Activated CD4-positive, alpha-beta T cell treated with anti-CD3 and anti-CD28 coated beads, Interleukin-2, amount 10 ng/mL, durations not matched to agents 24 days and 14 days (primary cell): ENCODE measurements at regions not wholly inside any gene's neighbourhood (a gene's known extent, or its start where the extent isn't known, plus 50 kb on each side); places are given as distances from the start of the nearest gene placed in this dataset.
"Not testable (repeated sequence)": the region's sequence is repeated elsewhere in the genome, so short reads cannot be mapped to it uniquely, and the experiment has no call there.

ENCODE experiments used
- DNase-seq: peaks from one replicate; pipeline ENCODE4 v3.0.0; 2022
- H3K27ac Mint-ChIP-seq: one replicate; pipeline ENCODE4 v1.8.0; 2022; ENCODE audit warnings: mild to moderate bottlenecking, mixed read lengths
- H3K27me3 Mint-ChIP-seq: one replicate; pipeline ENCODE4 v1.8.0; 2022; ENCODE audit warnings: mixed read lengths
- H3K36me3 Mint-ChIP-seq: one replicate; pipeline ENCODE4 v1.8.0; 2022; ENCODE audit warnings: low read depth, mild to moderate bottlenecking, mixed read lengths
- H3K4me1 Mint-ChIP-seq: one replicate; pipeline ENCODE4 v1.8.0; 2021; ENCODE audit warnings: mixed read lengths
- H3K4me3 Mint-ChIP-seq: one replicate; pipeline ENCODE4 v1.8.0; 2022; ENCODE audit warnings: mild to moderate bottlenecking, moderate library complexity, mixed read lengths
- H3K9me3 Mint-ChIP-seq: one replicate; pipeline ENCODE4 v1.8.0; 2021; ENCODE audit warnings: mixed read lengths
- intact Hi-C: fragments of 100-400 bp; cut with micrococcal nuclease; formaldehyde crosslinking; loops from one replicate; pipeline ENCODE4 v1.15.1; 2023

DNA sequence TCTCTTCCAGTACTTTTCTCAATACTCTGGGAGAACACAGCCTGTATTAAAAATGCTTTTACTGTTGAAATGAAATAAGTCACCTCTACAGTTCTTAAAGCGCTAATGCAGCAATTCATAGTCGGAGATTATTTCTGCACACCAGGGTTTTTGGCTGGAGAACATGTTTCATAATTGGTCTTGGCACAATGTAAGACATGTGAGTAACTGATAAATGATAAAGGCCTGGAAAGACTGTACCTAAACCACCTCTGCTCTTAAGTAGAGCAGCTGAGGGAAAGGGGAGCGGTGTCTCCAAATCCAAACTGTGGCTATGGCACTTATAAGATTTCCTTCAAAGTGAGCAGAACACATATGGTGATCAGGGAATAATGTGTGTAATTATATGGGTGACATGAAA, 390.3 kb upstream of the MBL2 start:
- no peaks in the 10 kb centered on the region for H3K9me3 Mint-ChIP-seq
- no peaks in the 10 kb centered on the region for H3K36me3 Mint-ChIP-seq
- no peaks in the 10 kb centered on the region for H3K27me3 Mint-ChIP-seq
- DNase-seq = no peak
- H3K4me1 Mint-ChIP-seq = no peaks in the 10 kb centered on the region
- H3K4me3 Mint-ChIP-seq = no peak overlapping the region
- intact Hi-C loops = no loop called here
- no peak overlapping the region for H3K27ac Mint-ChIP-seq

DNA sequence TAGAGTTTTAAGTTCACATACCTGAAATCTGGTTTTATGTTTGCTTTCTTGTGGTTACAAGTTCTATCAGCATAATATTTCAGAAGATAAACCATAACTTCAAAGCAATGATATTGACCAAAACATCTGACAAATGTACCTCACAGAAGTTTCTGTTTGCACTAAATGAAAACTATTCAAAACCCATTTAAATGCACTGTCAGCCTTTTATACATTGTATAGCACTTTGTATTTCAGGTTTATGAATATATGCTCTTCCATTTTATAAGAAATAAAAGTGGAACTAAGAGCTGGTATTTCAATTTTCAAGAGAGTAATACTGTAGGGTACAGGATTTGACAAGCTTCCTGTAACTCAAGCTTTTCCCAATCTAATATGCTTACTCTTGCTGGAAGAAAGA, 388.6 kb upstream of the MBL2 start:
- Mint-ChIP-seq H3K9me3 (no peaks in the 10 kb centered on the region), H3K27ac (no peak overlapping the region), H3K4me3 (no peak overlapping the region), H3K36me3 (no peaks in the 10 kb centered on the region), H3K4me1 (no peaks in the 10 kb centered on the region), H3K27me3 (no peaks in the 10 kb centered on the region)
- no peak for DNase-seq
- intact Hi-C loops = no loop called here

DNA sequence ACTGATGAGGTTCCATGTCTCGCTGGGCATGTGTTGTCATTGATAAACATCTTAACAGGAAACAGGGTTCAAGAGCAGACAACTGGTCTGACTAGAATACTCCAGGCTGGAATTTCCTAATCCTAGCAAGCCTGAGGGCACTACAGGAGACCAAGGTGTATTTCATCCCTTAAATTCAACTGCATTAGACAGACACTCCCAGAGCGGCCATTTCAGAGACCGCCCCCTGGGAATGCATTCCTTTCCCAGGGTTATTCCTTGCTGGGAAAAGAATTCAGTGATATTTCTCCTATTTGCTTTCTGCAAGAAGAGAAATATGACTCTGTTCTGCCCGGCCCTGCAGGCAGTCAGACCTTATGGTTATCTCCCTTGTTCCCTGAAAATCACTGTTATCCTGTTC, 383.1 kb upstream of the MBL2 start:
- H3K27me3 Mint-ChIP-seq, H3K36me3 Mint-ChIP-seq, intact Hi-C loops, H3K27ac Mint-ChIP-seq, DNase-seq, H3K4me1 Mint-ChIP-seq, H3K4me3 Mint-ChIP-seq, H3K9me3 Mint-ChIP-seq: not testable (repeated sequence)

DNA sequence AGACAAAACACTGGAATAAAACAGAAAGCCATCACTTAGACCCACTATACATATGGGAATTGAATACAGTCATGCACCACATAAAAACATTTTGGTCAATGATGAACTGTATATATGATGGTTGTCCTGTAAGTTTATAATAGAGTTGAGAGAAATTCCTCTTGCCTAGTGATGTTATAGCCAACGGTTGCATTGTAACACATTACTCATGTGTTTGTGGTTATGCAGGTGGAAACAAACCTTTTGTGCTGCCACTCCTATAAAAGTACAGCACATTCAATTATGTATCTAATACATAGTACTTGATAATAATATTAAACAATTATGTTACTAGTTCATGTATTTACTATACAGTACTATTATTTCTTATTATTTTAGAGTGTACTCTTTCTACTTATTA, 381.2 kb upstream of the MBL2 start:
- H3K36me3 Mint-ChIP-seq = no peaks in the 10 kb centered on the region
- no peak overlapping the region for H3K27ac Mint-ChIP-seq
- H3K9me3 Mint-ChIP-seq = no peaks in the 10 kb centered on the region
- H3K27me3 Mint-ChIP-seq = no peaks in the 10 kb centered on the region
- H3K4me3 Mint-ChIP-seq = no peak overlapping the region
- H3K4me1 Mint-ChIP-seq = no peaks in the 10 kb centered on the region
- intact Hi-C loops = no loop called here
- DNase-seq = no peak

DNA sequence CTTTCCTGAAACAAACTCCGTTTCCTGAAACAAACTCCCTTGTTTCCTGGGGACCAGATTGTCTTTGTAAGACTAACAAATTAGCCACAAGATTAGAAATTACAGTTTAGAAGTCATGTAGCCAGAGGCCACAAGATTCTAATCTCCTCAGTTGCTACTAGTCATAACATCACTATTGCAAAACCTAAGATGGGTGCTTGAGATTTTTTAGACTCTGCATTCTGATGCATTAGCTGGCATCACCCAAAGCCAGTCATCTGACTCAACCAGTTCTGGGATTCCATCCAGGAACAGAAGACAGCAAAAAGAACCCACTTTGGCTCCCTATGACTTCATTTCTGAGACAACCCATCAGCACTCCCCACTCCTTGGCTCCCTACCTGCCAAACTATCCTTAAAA, 367.9 kb upstream of the MBL2 start:
- no peak overlapping the region for H3K4me3 Mint-ChIP-seq
- H3K4me1 Mint-ChIP-seq = no peaks in the 10 kb centered on the region
- H3K27me3 Mint-ChIP-seq = no peaks in the 10 kb centered on the region
- no peak overlapping the region for H3K27ac Mint-ChIP-seq
- peaks cover 6% of the 10 kb centered on the region for H3K9me3 Mint-ChIP-seq
- no peaks in the 10 kb centered on the region for H3K36me3 Mint-ChIP-seq
- DNase-seq = no peak
- intact Hi-C loops = no loop called here

DNA sequence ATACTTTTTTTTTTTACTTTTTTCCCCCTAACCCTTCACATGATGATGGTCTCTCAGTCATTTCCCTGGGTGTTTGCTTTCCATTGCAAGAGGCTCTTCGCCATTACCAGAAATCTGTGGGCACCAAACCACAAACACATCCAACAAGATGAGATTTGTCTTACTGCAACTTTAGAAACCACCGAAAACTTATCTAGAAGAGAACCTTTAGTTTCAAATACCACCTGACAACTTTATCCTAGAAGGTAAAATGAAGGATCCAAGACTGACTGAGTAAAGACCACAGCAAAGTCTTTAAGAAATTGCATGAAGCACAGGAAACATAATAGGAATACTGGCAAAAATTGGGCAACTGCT, 363.3 kb upstream of the MBL2 start:
- H3K4me3 Mint-ChIP-seq = no peak overlapping the region
- peaks cover 2% of the 10 kb centered on the region for H3K9me3 Mint-ChIP-seq
- intact Hi-C loops = no loop called here
- H3K36me3 Mint-ChIP-seq = no peaks in the 10 kb centered on the region
- no peak for DNase-seq
- H3K27ac Mint-ChIP-seq = no peak overlapping the region
- H3K4me1 Mint-ChIP-seq = no peaks in the 10 kb centered on the region
- no peaks in the 10 kb centered on the region for H3K27me3 Mint-ChIP-seq

DNA sequence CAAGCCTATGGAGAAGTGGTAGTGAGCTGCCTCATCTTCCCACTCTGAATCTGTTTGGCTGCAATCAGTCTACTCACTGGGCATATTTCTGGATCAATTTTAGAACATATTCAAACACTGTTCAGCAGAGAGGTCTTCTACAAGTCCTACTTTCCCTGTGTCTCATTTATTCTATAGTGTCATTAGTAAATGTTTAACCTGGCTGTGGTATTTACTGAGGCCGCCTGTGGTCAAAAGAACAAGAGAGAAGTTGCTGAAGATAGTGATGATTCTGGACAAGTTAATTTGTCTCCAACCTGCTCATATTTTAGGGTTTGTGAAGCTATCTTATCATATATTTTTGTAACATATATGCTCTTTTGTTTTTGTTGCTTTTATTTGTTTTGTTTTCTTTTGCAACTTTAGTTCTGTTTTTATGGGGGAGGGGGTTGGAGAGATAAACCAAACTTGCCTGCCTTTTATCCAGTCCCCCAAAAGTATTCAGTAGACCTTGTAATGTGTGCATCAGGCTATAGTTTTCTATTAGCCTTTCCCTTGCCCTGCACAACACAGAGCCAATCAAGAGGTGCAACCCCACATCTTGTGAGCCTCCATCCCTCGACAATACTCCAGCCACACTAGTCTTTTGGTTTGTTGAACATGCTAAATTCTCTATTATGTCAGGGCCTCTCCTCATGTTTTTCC, 362.8 kb upstream of the MBL2 start:
- no peak for DNase-seq
- no peaks in the 10 kb centered on the region for H3K36me3 Mint-ChIP-seq
- H3K27me3 Mint-ChIP-seq = no peaks in the 10 kb centered on the region
- H3K4me1 Mint-ChIP-seq = no peaks in the 10 kb centered on the region
- intact Hi-C loops = no loop called here
- H3K4me3 Mint-ChIP-seq = no peak overlapping the region
- no peak overlapping the region for H3K27ac Mint-ChIP-seq
- H3K9me3 Mint-ChIP-seq = no peaks in the 10 kb centered on the region

DNA sequence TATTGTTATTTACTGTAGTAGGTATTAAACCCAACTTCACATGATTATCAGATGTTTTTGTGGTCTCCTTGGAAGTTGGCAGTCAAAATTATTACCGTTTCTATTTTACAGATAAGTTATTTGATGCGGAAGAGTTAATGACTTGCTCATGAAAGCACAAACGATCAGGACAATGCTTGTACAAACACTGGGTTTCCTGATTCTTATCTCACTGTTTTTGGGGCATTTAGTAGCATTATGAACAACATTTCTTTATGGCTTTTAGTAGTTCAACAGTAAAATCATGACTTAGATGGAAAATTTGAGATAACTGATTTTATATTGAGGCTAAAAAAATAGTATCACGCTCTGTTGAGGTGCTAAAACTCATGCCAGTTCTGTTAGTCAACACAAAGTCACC, 361.5 kb upstream of the MBL2 start:
- Mint-ChIP-seq H3K4me1 (no peaks in the 10 kb centered on the region), H3K27ac (no peak overlapping the region), H3K36me3 (no peaks in the 10 kb centered on the region), H3K4me3 (no peak overlapping the region), H3K9me3 (no peaks in the 10 kb centered on the region), H3K27me3 (no peaks in the 10 kb centered on the region)
- intact Hi-C loops = no loop called here
- DNase-seq = no peak

DNA sequence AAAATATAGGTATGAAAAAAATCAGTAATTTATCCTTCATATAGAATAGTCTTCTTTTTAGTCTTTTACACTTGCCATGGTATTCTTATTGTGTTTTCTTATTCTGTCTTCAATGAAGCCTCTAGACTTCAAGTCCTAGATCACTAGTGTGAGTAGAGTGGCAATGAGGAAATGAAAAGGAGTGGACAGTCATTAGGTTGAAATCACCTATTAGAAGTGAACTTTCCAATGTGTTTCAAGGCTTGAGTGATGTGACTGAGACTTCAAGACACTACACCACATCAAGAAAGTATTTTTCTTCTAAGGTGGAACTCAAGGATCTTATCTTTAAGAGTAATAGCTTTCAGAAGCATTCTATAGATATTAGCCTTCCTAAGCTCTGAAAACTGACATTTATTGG, 357.8 kb upstream of the MBL2 start:
- H3K4me3 Mint-ChIP-seq = no peak overlapping the region
- H3K27ac Mint-ChIP-seq = no peak overlapping the region
- intact Hi-C loops = no loop called here
- no peak for DNase-seq
- H3K9me3 Mint-ChIP-seq = no peaks in the 10 kb centered on the region
- H3K27me3 Mint-ChIP-seq = no peaks in the 10 kb centered on the region
- H3K4me1 Mint-ChIP-seq = no peaks in the 10 kb centered on the region
- no peaks in the 10 kb centered on the region for H3K36me3 Mint-ChIP-seq

DNA sequence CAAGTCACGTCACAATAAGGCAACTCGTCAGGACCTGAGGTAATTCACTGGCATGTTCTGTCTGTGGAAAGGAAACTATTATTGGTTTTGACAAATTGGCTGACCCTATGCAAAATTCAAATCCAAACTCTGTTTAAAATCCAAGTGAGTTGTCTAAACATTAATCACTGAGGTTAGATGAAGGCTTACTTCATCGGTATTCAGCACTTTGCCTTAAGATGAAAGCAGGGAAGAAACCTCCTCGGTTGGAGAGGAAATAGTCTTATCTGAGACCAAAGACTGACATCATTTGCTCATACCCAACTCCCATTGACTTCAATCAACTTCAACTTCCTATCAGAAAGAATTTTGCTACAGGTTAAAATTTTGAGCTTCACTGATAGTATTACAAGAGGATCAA, 355.1 kb upstream of the MBL2 start:
- no peak for DNase-seq
- H3K9me3 Mint-ChIP-seq = no peaks in the 10 kb centered on the region
- intact Hi-C loops = no loop called here
- no peaks in the 10 kb centered on the region for H3K4me1 Mint-ChIP-seq
- no peak overlapping the region for H3K4me3 Mint-ChIP-seq
- H3K27ac Mint-ChIP-seq = no peak overlapping the region
- H3K36me3 Mint-ChIP-seq = no peaks in the 10 kb centered on the region
- H3K27me3 Mint-ChIP-seq = no peaks in the 10 kb centered on the region

DNA sequence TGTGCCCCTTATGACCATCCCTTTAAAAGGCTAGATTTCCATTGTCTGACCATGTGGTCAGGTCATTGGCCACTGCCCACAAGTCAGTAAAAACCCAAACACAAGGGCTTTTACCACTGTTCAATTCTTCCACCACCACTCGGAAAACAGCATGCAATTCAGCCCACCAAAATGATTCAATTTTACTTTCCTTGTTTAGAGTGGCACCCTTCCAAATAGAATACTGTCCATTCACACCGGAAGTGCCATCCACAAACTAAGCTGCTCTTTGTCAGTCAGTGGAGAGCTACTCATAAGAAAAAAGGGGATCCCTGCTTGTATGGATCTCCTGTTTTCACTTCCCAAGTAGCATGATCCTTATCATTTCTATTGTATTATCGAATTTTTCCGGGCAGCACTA, 350.7 kb upstream of the MBL2 start:
- DNase-seq = no peak
- H3K4me3 Mint-ChIP-seq = no peak overlapping the region
- peaks cover 4% of the 10 kb centered on the region for H3K9me3 Mint-ChIP-seq
- intact Hi-C loops = no loop called here
- H3K27ac Mint-ChIP-seq = no peak overlapping the region
- no peaks in the 10 kb centered on the region for H3K27me3 Mint-ChIP-seq
- H3K36me3 Mint-ChIP-seq = no peaks in the 10 kb centered on the region
- H3K4me1 Mint-ChIP-seq = no peaks in the 10 kb centered on the region

DNA sequence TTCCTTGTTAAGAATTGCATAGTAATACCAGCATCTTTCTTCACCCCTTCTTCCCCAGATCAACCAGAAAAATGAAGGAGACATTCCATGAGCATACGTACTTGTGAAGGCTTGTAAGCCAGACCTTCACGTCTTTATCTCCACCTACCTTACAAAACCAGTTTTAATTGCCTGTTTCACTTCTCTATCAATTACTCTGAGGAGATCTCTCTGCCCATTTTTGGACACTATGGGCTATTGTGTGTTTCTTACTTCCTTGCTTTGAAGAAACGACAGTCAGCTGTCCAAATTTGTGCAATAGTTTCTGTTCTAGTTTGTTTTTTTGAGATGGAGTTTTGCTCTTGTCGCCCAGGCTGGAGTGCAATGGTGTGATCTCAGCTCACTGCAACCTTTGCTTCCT, 349.7 kb upstream of the MBL2 start:
- Mint-ChIP-seq H3K36me3 (no peaks in the 10 kb centered on the region), H3K27me3 (no peaks in the 10 kb centered on the region), H3K4me1 (no peaks in the 10 kb centered on the region), H3K27ac (no peak overlapping the region), H3K4me3 (no peak overlapping the region), H3K9me3 (peaks cover 4% of the 10 kb centered on the region)
- intact Hi-C loops = no loop called here
- DNase-seq = no peak

DNA sequence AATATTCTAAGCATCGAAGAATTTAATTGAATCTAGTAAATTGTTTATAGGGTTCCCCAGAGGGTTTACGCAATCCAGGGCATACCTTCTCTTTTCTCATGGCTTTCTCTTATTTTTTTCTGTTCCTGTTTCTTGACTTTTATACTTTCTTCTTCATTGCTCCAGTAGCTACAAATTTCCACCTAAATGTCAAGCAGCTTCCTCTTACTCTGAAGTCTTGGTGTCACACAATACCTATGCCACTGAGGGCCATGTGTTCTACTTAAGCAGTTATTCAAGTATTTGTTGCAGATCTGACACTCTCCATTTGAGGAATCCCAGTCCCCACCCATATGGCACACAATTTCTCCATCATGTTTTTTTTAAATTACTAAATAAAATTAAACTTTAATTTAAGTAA, 343.1 kb upstream of the MBL2 start:
- H3K36me3 Mint-ChIP-seq = peaks cover 1% of the 10 kb centered on the region
- no peak overlapping the region for H3K27ac Mint-ChIP-seq
- H3K9me3 Mint-ChIP-seq = peaks cover 18% of the 10 kb centered on the region
- DNase-seq = no peak
- intact Hi-C loops = no loop called here
- H3K4me3 Mint-ChIP-seq = no peak overlapping the region
- H3K4me1 Mint-ChIP-seq = peaks cover 4% of the 10 kb centered on the region
- no peaks in the 10 kb centered on the region for H3K27me3 Mint-ChIP-seq

DNA sequence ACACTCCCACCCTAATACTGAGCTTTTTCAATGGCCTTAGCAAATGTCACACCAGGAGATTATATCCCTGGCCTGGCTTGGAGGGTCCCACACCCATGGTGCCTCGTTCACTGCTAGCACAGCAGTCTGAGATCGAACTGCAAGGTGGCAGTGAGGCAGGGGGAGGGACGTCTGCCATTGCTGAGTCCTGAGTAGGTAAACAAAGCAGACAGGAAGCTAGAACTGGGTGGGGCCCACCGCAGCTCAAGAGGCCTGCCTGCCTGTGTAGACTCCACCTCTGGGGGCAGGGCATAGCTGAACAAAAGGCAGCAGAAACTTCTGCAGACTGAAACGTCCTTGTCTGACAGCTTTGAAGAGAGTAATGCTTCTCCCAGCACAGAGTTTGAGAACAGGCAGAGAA, 338.9 kb upstream of the MBL2 start:
- H3K36me3 Mint-ChIP-seq = peaks cover 1% of the 10 kb centered on the region
- intact Hi-C loops = no loop called here
- H3K9me3 Mint-ChIP-seq = peaks cover 16% of the 10 kb centered on the region
- H3K27ac Mint-ChIP-seq = no peak overlapping the region
- no peak overlapping the region for H3K4me3 Mint-ChIP-seq
- H3K4me1 Mint-ChIP-seq = peaks cover 5% of the 10 kb centered on the region
- DNase-seq = peak; percentile 74
- no peaks in the 10 kb centered on the region for H3K27me3 Mint-ChIP-seq

DNA sequence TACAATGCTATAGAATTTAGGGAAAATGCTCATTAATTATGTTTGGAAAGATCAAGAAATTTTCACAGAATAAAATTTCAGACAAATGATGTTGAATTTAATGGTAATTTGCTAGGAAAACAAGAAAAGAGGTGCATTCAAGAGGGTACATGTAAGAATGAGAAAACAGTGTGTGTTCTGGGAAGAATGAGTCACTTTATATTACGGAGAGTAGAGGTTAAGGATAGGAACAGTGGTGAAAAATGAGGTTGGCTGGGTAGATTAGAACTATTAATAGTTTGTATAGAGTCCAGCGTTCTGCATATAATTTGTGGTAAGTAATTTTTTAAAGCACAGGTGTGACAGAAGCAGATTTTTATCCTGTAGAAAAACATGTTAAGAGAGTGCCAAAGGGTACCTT, 336.7 kb upstream of the MBL2 start:
- DNase-seq = no peak
- Mint-ChIP-seq H3K36me3 (peaks cover 1% of the 10 kb centered on the region), H3K4me3 (no peak overlapping the region), H3K27me3 (no peaks in the 10 kb centered on the region), H3K9me3 (peaks cover 13% of the 10 kb centered on the region), H3K4me1 (peaks cover 5% of the 10 kb centered on the region), H3K27ac (no peak overlapping the region)
- intact Hi-C loops = no loop called here
